Endothelial cell of hepatic sinusoid (primary cell): ENCODE measurements at regions not wholly inside any gene's neighbourhood (a gene's known extent, or its start where the extent isn't known, plus 50 kb on each side); places are given as distances from the start of the nearest gene placed in this dataset.
"Not testable (repeated sequence)": the region's sequence is repeated elsewhere in the genome, so short reads cannot be mapped to it uniquely, and the experiment has no call there.

Experiments
- in situ Hi-C: cut with HindIII; loops from 2 replicates; pipeline ENCODE4 v1.10.0; 2017; ENCODE audit warnings: low sequenced_read_pairs

DNA sequence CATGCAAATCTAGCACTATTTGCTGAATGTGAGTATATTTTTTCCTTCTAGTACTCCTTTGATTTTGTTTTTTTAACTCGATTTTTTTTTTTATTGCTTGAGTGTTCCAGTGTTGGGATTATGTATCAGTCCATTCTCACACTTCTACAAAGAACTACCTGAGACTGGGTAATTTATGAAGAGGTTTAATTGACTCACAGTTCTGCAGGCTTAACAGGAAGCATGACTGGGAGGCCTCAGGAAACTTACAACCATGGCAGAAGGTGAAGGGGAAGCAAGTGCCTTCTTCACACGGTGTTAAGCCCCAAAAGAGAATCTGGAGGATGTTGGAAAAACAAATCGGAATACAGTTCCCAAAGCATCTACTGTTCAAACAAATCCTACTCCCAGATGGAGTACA is 69.1 kb downstream of the ZNF518B start:
- in situ Hi-C loops, result not testable (repeated sequence)

DNA sequence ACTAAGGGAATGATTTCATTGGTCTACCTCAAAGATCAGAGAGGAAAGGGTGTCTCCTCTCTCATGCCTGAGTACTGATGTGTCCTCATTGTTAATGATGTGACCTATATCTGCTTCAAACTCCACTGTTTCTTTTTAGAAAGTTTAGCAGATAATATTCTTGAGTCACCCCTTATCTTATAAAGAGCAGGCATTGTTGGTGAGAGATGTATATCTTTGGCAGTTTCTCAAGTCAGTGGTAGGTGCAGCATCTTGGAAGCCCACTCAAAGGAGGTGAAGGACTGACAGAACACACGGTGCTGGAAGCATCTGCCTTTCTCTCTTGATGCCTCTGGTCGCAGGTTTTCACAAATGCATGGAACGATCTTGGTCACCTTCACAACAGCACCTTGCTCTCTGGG is 71.2 kb downstream of the ZNF518B start:
- in situ Hi-C loops, result no loop called here

GRCh38 chr4:10384974-10385373 is 72.3 kb downstream of the ZNF518B start:
- in situ Hi-C loops, result no loop called here

DNA sequence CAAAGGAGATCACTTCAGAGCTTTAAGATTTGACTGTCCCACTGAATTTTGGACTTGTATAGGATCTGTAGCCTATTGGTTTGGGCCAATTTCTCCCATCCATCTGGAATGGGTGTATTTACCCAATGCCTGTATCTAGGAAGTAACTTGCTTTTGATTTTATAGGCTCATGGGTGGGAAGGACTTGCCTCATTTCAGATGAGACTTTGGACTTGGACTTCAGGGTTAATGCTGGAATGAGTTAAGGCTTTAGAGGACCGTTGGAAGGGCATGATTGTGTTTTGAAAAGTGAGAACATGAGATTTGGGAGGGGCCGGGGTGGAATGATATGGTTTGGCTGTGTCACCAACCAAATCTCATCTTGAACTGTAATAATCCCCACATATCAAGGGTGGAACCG is 73.8 kb downstream of the ZNF518B start:
- in situ Hi-C loops, result no loop called here

DNA sequence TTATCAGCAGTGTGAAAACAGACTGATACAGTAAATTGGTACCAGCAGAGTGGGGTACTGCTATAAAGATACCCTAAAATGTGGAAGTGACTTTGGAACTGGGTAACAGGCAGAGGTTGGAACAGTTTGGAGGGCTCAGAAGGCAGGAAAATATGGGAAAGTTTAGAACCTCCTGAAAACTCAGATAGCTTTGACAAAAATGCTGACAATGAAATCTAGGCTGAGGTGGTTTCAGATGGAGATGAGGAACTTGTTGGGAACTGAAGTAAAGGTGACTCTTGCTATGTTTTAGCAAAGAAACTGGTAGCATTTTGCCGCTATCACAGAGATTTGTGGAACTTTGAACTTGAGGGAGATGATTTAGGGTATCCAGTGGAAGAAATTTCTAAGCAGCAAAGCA is 75.1 kb downstream of the ZNF518B start:
- in situ Hi-C loops, result not testable (repeated sequence)

GRCh38 chr4:10381146-10381545 is 76.1 kb downstream of the ZNF518B start:
- in situ Hi-C loops, result no loop called here

- in situ Hi-C loops, result no loop called here
These were observed 76.5 kb downstream of the ZNF518B start for GRCh38 chr4:10380735-10381134.

DNA sequence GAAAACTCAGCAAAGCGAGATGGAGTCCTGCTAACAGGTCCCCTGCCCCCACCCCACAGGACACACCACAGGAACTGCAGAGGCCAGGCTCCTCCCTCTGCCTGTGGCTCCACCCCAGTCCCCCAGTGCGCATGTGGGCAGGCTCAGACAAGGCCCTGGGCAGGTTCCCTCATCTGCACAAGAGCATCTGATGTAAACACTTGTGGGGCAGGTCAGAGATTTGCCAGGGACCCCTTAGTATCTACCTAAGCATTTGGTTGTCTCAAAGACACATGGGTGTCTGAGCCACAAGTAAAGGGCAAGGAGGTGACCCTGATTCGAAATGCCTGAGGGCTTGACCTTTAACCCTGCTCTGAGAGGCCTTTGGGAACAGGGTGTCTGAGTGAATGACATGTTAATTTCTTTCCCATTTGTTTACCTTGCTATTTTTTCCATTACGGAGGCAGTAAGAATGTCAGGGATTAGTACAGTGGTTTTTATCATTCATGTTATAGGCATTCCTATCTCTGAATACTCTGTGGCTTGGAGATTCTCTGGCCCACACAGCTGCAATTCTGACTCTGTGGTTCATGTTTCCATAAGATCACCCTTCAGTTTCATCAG is 85.3 kb downstream of the ZNF518B start:
- in situ Hi-C loops, result no loop called here

DNA sequence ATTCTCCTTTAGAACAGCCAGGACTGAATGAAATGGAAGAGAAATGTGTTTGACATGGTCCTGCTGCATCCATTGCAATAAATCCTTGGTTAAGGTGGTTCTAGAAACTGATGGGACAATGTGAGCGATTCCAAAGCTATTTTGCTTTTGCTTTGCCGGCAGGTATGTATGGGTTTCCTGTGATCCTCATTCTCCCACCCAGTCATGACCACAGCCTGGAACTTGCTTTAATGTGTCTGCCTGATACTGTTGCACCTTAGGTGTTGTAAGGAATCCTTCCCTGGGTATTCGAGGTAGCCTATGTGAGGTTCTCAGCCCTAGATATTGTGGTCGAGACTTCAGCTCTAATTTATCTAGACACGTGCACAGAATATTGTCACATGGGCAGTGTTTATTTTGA is 86.1 kb downstream of the ZNF518B start:
- in situ Hi-C loops, result no loop called here

DNA sequence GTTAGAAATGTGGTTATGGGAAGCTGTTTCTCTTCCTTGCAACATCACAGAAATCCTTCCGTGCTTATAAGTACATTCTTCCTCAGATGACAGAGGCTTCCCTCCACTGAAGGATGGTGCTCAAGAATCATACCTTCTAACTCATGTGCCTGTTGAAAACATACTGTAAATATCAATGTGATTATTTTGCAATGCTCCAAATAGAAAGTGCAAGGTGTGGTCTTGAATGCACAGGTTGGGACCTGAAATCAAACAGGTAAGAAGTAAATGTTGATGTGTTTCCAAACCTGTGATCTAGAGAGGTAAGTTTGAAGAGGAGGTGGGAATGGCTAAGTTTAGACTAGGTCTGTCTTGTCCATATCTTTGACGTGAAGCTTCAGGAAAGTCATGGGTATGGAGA is 87.7 kb downstream of the ZNF518B start:
- in situ Hi-C loops, result no loop called here

- in situ Hi-C loops, result no loop called here
These were observed 90.6 kb downstream of the ZNF518B start for GRCh38 chr4:10366628-10367027.

GRCh38 chr4:10364194-10364593 is 93.0 kb downstream of the ZNF518B start:
- in situ Hi-C loops, result no loop called here

- in situ Hi-C loops, result no loop called here
These were observed 102.5 kb downstream of the ZNF518B start for GRCh38 chr4:10354746-10355145.

DNA sequence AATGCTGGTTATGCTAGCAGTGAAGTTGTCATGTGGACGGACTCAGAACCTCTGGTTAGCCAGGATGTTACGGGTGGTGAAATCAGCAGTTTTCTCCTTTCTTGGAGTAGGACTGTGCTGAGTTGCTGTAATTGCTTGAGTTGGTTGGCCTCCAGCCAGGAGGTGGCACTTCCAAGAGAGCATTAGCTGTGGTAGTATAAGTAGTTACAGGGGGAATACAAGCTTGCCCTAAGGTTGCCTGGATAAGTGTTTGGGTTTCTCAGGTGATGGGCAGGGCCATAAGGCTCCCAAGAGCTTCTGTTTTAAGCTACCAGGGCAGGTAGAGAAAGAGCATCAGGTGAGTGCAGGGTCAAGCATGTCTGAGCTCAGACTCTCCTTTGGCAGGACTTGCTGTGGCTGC is 103.0 kb downstream of the ZNF518B start:
- in situ Hi-C loops, result no loop called here

DNA sequence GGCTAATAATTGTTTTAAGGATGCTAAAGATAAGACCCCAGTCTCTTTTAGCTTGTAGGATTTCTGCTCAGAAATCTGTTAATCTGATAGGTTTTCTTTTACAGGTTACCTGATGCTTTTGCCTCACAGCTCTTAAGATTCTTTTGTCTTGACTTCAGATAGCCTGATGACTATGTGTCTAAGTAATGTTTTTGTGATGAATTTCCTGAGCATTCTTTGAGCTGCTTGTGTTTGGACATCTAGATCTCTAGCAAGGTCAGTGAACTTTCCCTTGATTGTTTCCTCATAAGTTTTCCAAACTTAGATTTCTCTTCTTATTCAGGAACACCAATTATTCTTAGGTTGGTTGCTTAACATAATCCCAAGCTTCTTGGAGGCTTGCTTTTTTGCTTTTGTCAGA is 104.1 kb downstream of the ZNF518B start:
- in situ Hi-C loops, result no loop called here

- in situ Hi-C loops, result no loop called here
These were observed 109.0 kb downstream of the ZNF518B start for GRCh38 chr4:10348241-10348640.

GRCh38 chr4:10347815-10348214 is 109.4 kb downstream of the ZNF518B start:
- in situ Hi-C loops, result no loop called here

- in situ Hi-C loops, result no loop called here
These were observed 109.9 kb downstream of the ZNF518B start for GRCh38 chr4:10347281-10347795.

DNA sequence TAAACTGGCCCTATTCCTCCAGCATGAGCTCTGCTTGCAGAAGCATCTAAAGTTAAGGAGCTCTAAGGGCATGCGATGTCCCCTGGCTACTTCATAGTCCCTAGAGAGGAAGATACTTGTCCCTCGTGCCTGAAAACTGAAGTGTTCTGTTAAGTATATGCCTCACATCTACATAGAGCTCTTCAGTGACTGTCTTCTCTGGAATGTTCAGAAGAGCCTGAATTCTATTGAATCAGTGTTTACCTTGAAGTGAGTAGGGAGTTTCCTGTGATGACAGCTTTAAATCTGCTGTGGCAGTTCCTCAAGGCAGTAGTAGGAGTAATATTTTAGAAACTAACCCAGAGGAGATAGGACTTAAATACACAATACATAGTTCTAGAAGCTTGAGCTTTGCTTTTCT is 111.2 kb downstream of the ZNF518B start:
- in situ Hi-C loops, result no loop called here

DNA sequence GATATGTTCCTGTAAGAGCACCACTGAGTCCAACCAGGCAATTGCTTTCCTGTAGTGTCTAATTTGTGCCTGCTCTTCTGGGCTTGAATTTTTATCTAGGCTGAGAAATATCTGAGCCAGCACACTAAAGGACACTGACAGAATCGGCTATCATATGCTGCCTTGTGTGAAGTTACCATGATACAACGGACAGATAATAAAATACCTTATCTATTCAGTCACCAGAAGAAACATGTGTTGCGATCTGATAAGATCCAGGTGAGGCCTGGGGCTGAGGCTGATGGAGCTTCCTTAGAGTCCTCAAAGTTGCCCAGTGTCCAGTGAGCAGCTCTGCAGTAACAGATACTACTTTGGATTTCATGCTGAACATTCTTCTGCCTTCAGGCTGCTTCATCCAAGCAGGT is 111.8 kb downstream of the ZNF518B start:
- in situ Hi-C loops, result no loop called here

GRCh38 chr4:10344824-10345223 is 112.4 kb downstream of the ZNF518B start:
- in situ Hi-C loops, result no loop called here

- in situ Hi-C loops, result no loop called here
These were observed 113.6 kb downstream of the ZNF518B start for GRCh38 chr4:10343656-10344055.

DNA sequence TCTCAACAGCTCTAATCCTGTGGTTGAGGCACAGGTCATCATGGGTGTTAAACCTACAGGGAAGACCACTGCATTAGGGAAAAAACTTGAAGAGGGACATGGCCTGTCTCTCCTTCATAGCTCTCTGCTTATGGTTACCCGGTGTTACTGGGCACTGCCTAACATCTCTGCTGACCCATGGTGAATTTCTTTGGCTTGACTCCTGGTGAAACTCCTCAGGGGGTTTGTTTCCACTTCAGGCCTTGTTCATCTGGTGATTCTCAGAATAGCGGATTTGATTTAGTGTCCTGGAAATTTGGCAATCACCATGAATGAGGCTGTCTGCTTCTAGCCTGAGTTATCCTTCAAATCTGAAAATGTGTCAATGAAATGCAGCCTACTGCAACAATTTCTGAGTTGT is 114.4 kb downstream of the ZNF518B start:
- in situ Hi-C loops, result no loop called here
